ENCODE measurements at regions not wholly inside any gene's neighbourhood (a gene's known extent, or its start where the extent isn't known, plus 50 kb on each side); places are given as distances from the start of the nearest gene placed in this dataset.

GRCh38 chr16:72394526-72394925 lies 222.6 kb upstream of the PMFBP1 start:
- ATAC-seq (ENCODE audit: low FRiP score in 2 of 2), result no peak
- H3K4me3 ChIP-seq, result no peak overlapping the region
- TF ChIP-seq POLR2AphosphoS5 (IDR thresholded peaks at IDR 0.05) (no peak), EP300 (IDR thresholded peaks at IDR 0.05) (no peak), POLR2A (IDR thresholded peaks at IDR 0.05) (no peak)
- TF ChIP-seq, protein P1, sequence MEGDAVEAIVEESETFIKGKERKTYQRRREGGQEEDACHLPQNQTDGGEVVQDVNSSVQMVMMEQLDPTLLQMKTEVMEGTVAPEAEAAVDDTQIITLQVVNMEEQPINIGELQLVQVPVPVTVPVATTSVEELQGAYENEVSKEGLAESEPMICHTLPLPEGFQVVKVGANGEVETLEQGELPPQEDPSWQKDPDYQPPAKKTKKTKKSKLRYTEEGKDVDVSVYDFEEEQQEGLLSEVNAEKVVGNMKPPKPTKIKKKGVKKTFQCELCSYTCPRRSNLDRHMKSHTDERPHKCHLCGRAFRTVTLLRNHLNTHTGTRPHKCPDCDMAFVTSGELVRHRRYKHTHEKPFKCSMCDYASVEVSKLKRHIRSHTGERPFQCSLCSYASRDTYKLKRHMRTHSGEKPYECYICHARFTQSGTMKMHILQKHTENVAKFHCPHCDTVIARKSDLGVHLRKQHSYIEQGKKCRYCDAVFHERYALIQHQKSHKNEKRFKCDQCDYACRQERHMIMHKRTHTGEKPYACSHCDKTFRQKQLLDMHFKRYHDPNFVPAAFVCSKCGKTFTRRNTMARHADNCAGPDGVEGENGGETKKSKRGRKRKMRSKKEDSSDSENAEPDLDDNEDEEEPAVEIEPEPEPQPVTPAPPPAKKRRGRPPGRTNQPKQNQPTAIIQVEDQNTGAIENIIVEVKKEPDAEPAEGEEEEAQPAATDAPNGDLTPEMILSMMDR (IDR thresholded peaks at IDR 0.05), result no peak

GRCh38 chr16:72389791-72390190 lies 217.8 kb upstream of the PMFBP1 start:
- WGBS, 2 donors, result 92 to 95% methylated on average over 3 of the region's 3 CpGs
- Histone ChIP-seq H3K27ac (no peak overlapping the region), H3K27me3 (no peaks in the 10 kb centered on the region), H3K4me1 (no peaks in the 10 kb centered on the region), H3K9me3 (peaks cover 0 to 6% (median 5%) of the 10 kb centered on the region in 4 donors), H3K4me3 (no peak overlapping the region), H3K36me3 (no peaks in the 10 kb centered on the region)
- TF ChIP-seq POLR2AphosphoS5 (IDR thresholded peaks at IDR 0.05) (no peak), EP300 (IDR thresholded peaks at IDR 0.05) (no peak), POLR2A (IDR thresholded peaks at IDR 0.05) (no peak)
- TF ChIP-seq, protein P1 (IDR thresholded peaks at IDR 0.05), result no peak
- ATAC-seq (ENCODE audit: low FRiP score in 2 of 2) (no peak), DNase-seq (no peak)

More at GRCh38 chr16:72394526-72394925, 222.6 kb upstream of the PMFBP1 start:
- DNase-seq, result no peak
- H3K27me3 ChIP-seq, result no peaks in the 10 kb centered on the region
- H3K36me3 ChIP-seq, result no peaks in the 10 kb centered on the region
- no peaks in the 10 kb centered on the region for H3K9me3 ChIP-seq
- H3K4me1 ChIP-seq, result no peaks in the 10 kb centered on the region
- H3K27ac ChIP-seq, result no peak overlapping the region

- peaks cover 0 to 6% (median 5%) of the 10 kb centered on the region in 4 donors for H3K9me3 ChIP-seq
- TF ChIP-seq, protein P1 (IDR thresholded peaks at IDR 0.05), result no peak
- no peak for TF ChIP-seq POLR2A (IDR thresholded peaks at IDR 0.05)
- TF ChIP-seq EP300 (IDR thresholded peaks at IDR 0.05), result no peak
- no peak for TF ChIP-seq POLR2AphosphoS5 (IDR thresholded peaks at IDR 0.05)
- no peak overlapping the region for H3K27ac ChIP-seq
- no peaks in the 10 kb centered on the region for H3K4me1 ChIP-seq
- DNase-seq (no peak), ATAC-seq (ENCODE audit: low FRiP score in 2 of 2) (no peak)
- no peaks in the 10 kb centered on the region for H3K36me3 ChIP-seq
- H3K27me3 ChIP-seq, result no peaks in the 10 kb centered on the region
- no peak overlapping the region for H3K4me3 ChIP-seq
These were observed 216.1 kb upstream of the PMFBP1 start for GRCh38 chr16:72388007-72388406.

- no peaks in the 10 kb centered on the region for H3K27me3 ChIP-seq
- WGBS, 2 donors, result 87 to 89% methylated on average over 5 of the region's 5 CpGs
- TF ChIP-seq POLR2A (IDR thresholded peaks at IDR 0.05) (no peak), EP300 (IDR thresholded peaks at IDR 0.05) (no peak), POLR2AphosphoS5 (IDR thresholded peaks at IDR 0.05) (no peak)
- TF ChIP-seq, protein P1 (IDR thresholded peaks at IDR 0.05), result no peak
- H3K27ac ChIP-seq, result no peak overlapping the region
- DNase-seq (no peak), ATAC-seq (ENCODE audit: low FRiP score in 2 of 2) (no peak)
- no peaks in the 10 kb centered on the region for H3K4me1 ChIP-seq
- no peak overlapping the region for H3K4me3 ChIP-seq
- H3K9me3 ChIP-seq, result peaks cover 0 to 6% (median 5%) of the 10 kb centered on the region in 4 donors
- H3K36me3 ChIP-seq, result no peaks in the 10 kb centered on the region
These were observed 212.7 kb upstream of the PMFBP1 start for GRCh38 chr16:72384651-72385050.

- TF ChIP-seq POLR2A (IDR thresholded peaks at IDR 0.05) (no peak), EP300 (IDR thresholded peaks at IDR 0.05) (no peak)
- TF ChIP-seq, protein P1 (IDR thresholded peaks at IDR 0.05), result no peak
- H3K4me1 ChIP-seq, result no peaks in the 10 kb centered on the region
- DNase-seq (no peak), ATAC-seq (ENCODE audit: low FRiP score in 2 of 2) (no peak)
- H3K36me3 ChIP-seq, result no peaks in the 10 kb centered on the region
- H3K27me3 ChIP-seq, result no peaks in the 10 kb centered on the region
- H3K4me3 ChIP-seq, result no peak overlapping the region
- no peaks in the 10 kb centered on the region for H3K9me3 ChIP-seq
- no peak overlapping the region for H3K27ac ChIP-seq
- WGBS, 2 donors, result 50 to 83% methylated on average over 1 of the region's 1 CpG
These were observed 208.3 kb upstream of the PMFBP1 start for GRCh38 chr16:72380283-72380682.

Measured in upper lobe of left lung (tissue), 6 donors.